H9 (cell line): ENCODE measurements at regions not wholly inside any gene's neighbourhood (a gene's known extent, or its start where the extent isn't known, plus 50 kb on each side); places are given as distances from the start of the nearest gene placed in this dataset.

Experiments used
- DNase-seq: peaks from one replicate; pipeline ENCODE4 v3.0.0-alpha.2; 2017
- H2AFZ ChIP-seq: one replicate; pipeline ENCODE4 v1.6.1; 2013; ENCODE audit warnings: mild to moderate bottlenecking, low read length, control low read depth, moderate library complexity
- H2AK5ac ChIP-seq: 2 replicates; pipeline ENCODE4 v1.6.1; 2013; ENCODE audit warnings: low read length, control low read depth, mixed read lengths; ENCODE audit not compliant: insufficient read length
- H2BK120ac ChIP-seq: one replicate; pipeline ENCODE4 v1.6.1; 2013; ENCODE audit warnings: low read depth, mild to moderate bottlenecking, low read length, control low read depth, inconsistent platforms; ENCODE audit not compliant: poor library complexity, severe bottlenecking
- H2BK12ac ChIP-seq: 2 replicates; pipeline ENCODE4 v1.6.1; 2013; ENCODE audit warnings: low read length, control low read depth, mixed read lengths, low read depth; ENCODE audit not compliant: insufficient read length
- H2BK15ac ChIP-seq: 2 replicates; pipeline ENCODE4 v1.6.1; 2013; ENCODE audit warnings: low read depth, low read length, control low read depth
- H2BK20ac ChIP-seq: one replicate; pipeline ENCODE4 v1.6.1; 2013; ENCODE audit warnings: low read depth, mild to moderate bottlenecking, low read length, control low read depth, inconsistent platforms; ENCODE audit not compliant: poor library complexity, severe bottlenecking
- H2BK5ac ChIP-seq: 2 replicates; pipeline ENCODE4 v1.6.1; 2013; ENCODE audit warnings: low read length, control low read depth, mixed read lengths; ENCODE audit not compliant: insufficient read length
- H3K14ac ChIP-seq: 2 replicates; pipeline ENCODE4 v1.6.1; 2013; ENCODE audit warnings: low read length, control low read depth; ENCODE audit not compliant: insufficient read depth
- H3K18ac ChIP-seq: 2 replicates; pipeline ENCODE4 v1.6.1; 2013; ENCODE audit warnings: low read depth, mild to moderate bottlenecking, mixed read lengths, low read length, control low read depth; ENCODE audit not compliant: insufficient read length
- H3K23ac ChIP-seq: 2 replicates; pipeline ENCODE4 v1.6.1; 2013; ENCODE audit warnings: low read length, control low read depth, mixed read lengths, low read depth; ENCODE audit not compliant: insufficient read length
- H3K23me2 ChIP-seq: 2 replicates; pipeline ENCODE4 v1.6.1; 2013; ENCODE audit warnings: low read depth, mild to moderate bottlenecking, mixed read lengths, low read length, control low read depth; ENCODE audit not compliant: insufficient read length, poor library complexity, severe bottlenecking
- H3K27ac ChIP-seq: 2 replicates; pipeline ENCODE4 v1.5.1; 2013; ENCODE audit warnings: low read length, control low read depth, mixed read lengths, low read depth; ENCODE audit not compliant: insufficient read length
- H3K27me3 ChIP-seq: 2 replicates; pipeline ENCODE4 v1.6.1; 2013; ENCODE audit warnings: low read length, control low read depth, inconsistent platforms; ENCODE audit not compliant: insufficient read depth
- H3K4ac ChIP-seq: 2 replicates; pipeline ENCODE4 v1.6.1; 2013; ENCODE audit warnings: low read depth, mild to moderate bottlenecking, control low read depth, inconsistent platforms, low read length, moderate library complexity
- H3K4me1 ChIP-seq: 2 replicates; pipeline ENCODE4 v1.6.1; 2013; ENCODE audit warnings: low read length, control low read depth, inconsistent platforms; ENCODE audit not compliant: insufficient read depth
- H3K4me2 ChIP-seq: 2 replicates; pipeline ENCODE4 v1.6.1; 2013; ENCODE audit warnings: low read length, control low read depth, mixed read lengths; ENCODE audit not compliant: insufficient read length, insufficient read depth
- H3K56ac ChIP-seq: 2 replicates; pipeline ENCODE4 v1.6.1; 2013; ENCODE audit warnings: low read depth, mild to moderate bottlenecking, mixed read lengths, low read length, control low read depth; ENCODE audit not compliant: insufficient read length
- H3K79me1 ChIP-seq: 2 replicates; pipeline ENCODE4 v1.6.1; 2013; ENCODE audit warnings: low read depth, mild to moderate bottlenecking, moderate library complexity, low read length, control low read depth, inconsistent platforms; ENCODE audit not compliant: insufficient read depth, poor library complexity, severe bottlenecking
- H3K79me2 ChIP-seq: 2 replicates; pipeline ENCODE4 v1.6.1; 2013; ENCODE audit warnings: low read length, control low read depth, inconsistent platforms; ENCODE audit not compliant: insufficient read depth
- H3K9ac ChIP-seq: 2 replicates; pipeline ENCODE4 v1.6.1; 2013; ENCODE audit warnings: low read length, control low read depth, mixed read lengths; ENCODE audit not compliant: insufficient read length; ENCODE audit errors: extremely low read depth
- H3K9me3 ChIP-seq: one replicate; pipeline ENCODE4 v1.6.1; 2013; ENCODE audit warnings: low read depth, low read length, inconsistent platforms; ENCODE audit not compliant: control insufficient read depth
- H3T11ph ChIP-seq: one replicate; pipeline ENCODE4 v1.6.1; 2013; ENCODE audit warnings: mild to moderate bottlenecking, low read length, control low read depth, inconsistent platforms
- H4K20me1 ChIP-seq: one replicate; pipeline ENCODE4 v1.6.1; 2013; ENCODE audit not compliant: control insufficient read depth, insufficient read length, insufficient read depth
- H4K5ac ChIP-seq: 2 replicates; pipeline ENCODE4 v1.6.1; 2013; ENCODE audit warnings: low read depth, mild to moderate bottlenecking, mixed read lengths, low read length, control low read depth; ENCODE audit not compliant: insufficient read length
- H4K8ac ChIP-seq: replicated peaks from 2 replicates; pipeline ENCODE4 v1.6.1; 2013; ENCODE audit warnings: low read length, control low read depth, mixed read lengths, low read depth; ENCODE audit not compliant: insufficient read length
- H4K91ac ChIP-seq: 2 replicates; pipeline ENCODE4 v1.6.1; 2013; ENCODE audit warnings: low read depth, mild to moderate bottlenecking, moderate library complexity, mixed read lengths, low read length, control low read depth; ENCODE audit not compliant: insufficient read length
- H3K27ac Mint-ChIP-seq, 3 experiments: 2 replicates in 2 of 3; 3 replicates in 1 of 3; pipeline ENCODE4 v1.8.0; 2020 to 2021; ENCODE audit warnings: mixed read lengths in 3 of 3, mild to moderate bottlenecking in 1 of 3, moderate library complexity in 1 of 3
- H3K27me3 Mint-ChIP-seq: 2 replicates; pipeline ENCODE4 v1.8.0; 2021; ENCODE audit warnings: low read depth, mild to moderate bottlenecking, moderate library complexity, mixed read lengths
- H3K36me3 Mint-ChIP-seq, 3 experiments: 2 replicates in 2 of 3; 3 replicates in 1 of 3; pipeline ENCODE4 v1.8.0; 2020 to 2021; ENCODE audit warnings: low read depth in 3 of 3, mixed read lengths in 3 of 3; ENCODE audit not compliant: insufficient read depth in 1 of 3
- H3K4me1 Mint-ChIP-seq, 2 experiments: 2 replicates each; pipeline ENCODE4 v1.8.0; 2020; ENCODE audit warnings: mixed read lengths in 2 of 2
- H3K4me3 Mint-ChIP-seq, 2 experiments: 2 replicates in 1 of 2; 3 replicates in 1 of 2; pipeline ENCODE4 v1.8.0; 2020 to 2021; ENCODE audit warnings: mild to moderate bottlenecking in 2 of 2, mixed read lengths in 2 of 2, moderate library complexity in 1 of 2
- H3K9me3 Mint-ChIP-seq, 2 experiments: 2 replicates in 1 of 2; 3 replicates in 1 of 2; pipeline ENCODE4 v1.8.0; 2020; ENCODE audit warnings: mild to moderate bottlenecking in 2 of 2, mixed read lengths in 2 of 2, moderate library complexity in 1 of 2
- CTCF ChIP-seq: fragments of 200-600 bp; sonication (generic); conservative IDR thresholded peaks from 3 replicates; pipeline ENCODE4 v1.8.0; 2021; ENCODE audit warnings: antibody characterized with exemption, mild to moderate bottlenecking
- WGBS: extraction: QIAGEN DNeasy Blood & Tissue Kit; methylation state at CpG from one replicate; pipeline ENCODE4 v1.1.7; 2013; ENCODE audit warnings: missing lambda C conversion rate, low lambda C conversion rate, mixed read lengths; ENCODE audit not compliant: insufficient read length; ENCODE audit errors: extremely low coverage; 5-methylcytosine and 5-hydroxymethylcytosine counted together

GRCh38 chr12:85733221-85733840 is 102.9 kb downstream of the RASSF9 start:
- H2AFZ ChIP-seq, result no peak overlapping the region
- H2BK12ac ChIP-seq, result no peak overlapping the region
- no peak overlapping the region for H3T11ph ChIP-seq
- H4K8ac ChIP-seq, result no peak overlapping the region
- no peak overlapping the region for H2AK5ac ChIP-seq
- no peaks in the 10 kb centered on the region for H3K9me3 ChIP-seq
- no peaks in the 10 kb centered on the region for H3K4me1 ChIP-seq
- no peak overlapping the region for H3K14ac ChIP-seq
- no peak overlapping the region for H2BK15ac ChIP-seq
- H3K23me2 ChIP-seq, result no peaks in the 10 kb centered on the region
- no peaks in the 10 kb centered on the region for H3K4me1 Mint-ChIP-seq
- no peak for TF ChIP-seq CTCF
- no peak overlapping the region for H3K4me3 Mint-ChIP-seq
- no peak overlapping the region for H4K5ac ChIP-seq
- no peak overlapping the region for H2BK20ac ChIP-seq
- no peaks in the 10 kb centered on the region for H3K79me2 ChIP-seq
- no peaks in the 10 kb centered on the region for H3K36me3 Mint-ChIP-seq
- no peak overlapping the region for H4K91ac ChIP-seq
- H3K9ac ChIP-seq, result no peak overlapping the region
- WGBS, result no CpG with 5 or more reads among the region's 5 CpGs
- H2BK120ac ChIP-seq, result no peak overlapping the region
- no peak overlapping the region for H2BK5ac ChIP-seq
- no peaks in the 10 kb centered on the region; a peak in 1 of 5 replicates for H3K9me3 Mint-ChIP-seq
- no peak overlapping the region for H3K4ac ChIP-seq
- no peak overlapping the region for H3K27ac Mint-ChIP-seq
- no peak overlapping the region for H3K23ac ChIP-seq
- H3K18ac ChIP-seq, result no peak overlapping the region
- no peak overlapping the region for H3K56ac ChIP-seq
- H3K27ac ChIP-seq, result no peak overlapping the region
- DNase-seq, result no peak
- no peaks in the 10 kb centered on the region for H4K20me1 ChIP-seq
- H3K27me3 ChIP-seq, result no peaks in the 10 kb centered on the region
- H3K27me3 Mint-ChIP-seq, result no peaks in the 10 kb centered on the region
- no peaks in the 10 kb centered on the region for H3K79me1 ChIP-seq
- no peak overlapping the region for H3K4me2 ChIP-seq
